Suprapubic skin (tissue), 4 donors: ENCODE measurements at regions not wholly inside any gene's neighbourhood (a gene's known extent, or its start where the extent isn't known, plus 50 kb on each side); places are given as distances from the start of the nearest gene placed in this dataset.

Experiments used
- EP300 ChIP-seq: sonication (generic); formaldehyde crosslinking; IDR thresholded peaks from one replicate; pipeline ENCODE4 v1.6.1; 2017; ENCODE audit warnings: antibody characterized with exemption
- POLR2A ChIP-seq, 2 donors: fragments of 450-650 bp; IDR thresholded peaks; one replicate each; pipeline ENCODE4 v1.6.1; 2017; ENCODE audit warnings: antibody characterized with exemption in 2 of 2, mild to moderate bottlenecking in 2 of 2, moderate library complexity in 2 of 2
- POLR2AphosphoS5 ChIP-seq, 3 donors: sonication (generic); formaldehyde crosslinking; IDR thresholded peaks; one replicate each; pipeline ENCODE4 v1.6.1; 2017; ENCODE audit warnings: antibody characterized with exemption in 3 of 3
- TF ChIP-seq, protein P1 (sequence below), 2 donors: fragments of 200-600 bp in 1 of 2; fragments of 450-650 bp in 1 of 2; sonication (generic) in 1 of 2; IDR thresholded peaks; one replicate each; pipeline ENCODE4 v1.5.1; 2016 to 2019; ENCODE audit warnings: antibody characterized with exemption in 2 of 2, mild to moderate bottlenecking in 1 of 2, moderate library complexity in 1 of 2

GRCh38 chr18:67608615-67609273 is 92.2 kb upstream of the DSEL start:
- TF ChIP-seq, protein P1, sequence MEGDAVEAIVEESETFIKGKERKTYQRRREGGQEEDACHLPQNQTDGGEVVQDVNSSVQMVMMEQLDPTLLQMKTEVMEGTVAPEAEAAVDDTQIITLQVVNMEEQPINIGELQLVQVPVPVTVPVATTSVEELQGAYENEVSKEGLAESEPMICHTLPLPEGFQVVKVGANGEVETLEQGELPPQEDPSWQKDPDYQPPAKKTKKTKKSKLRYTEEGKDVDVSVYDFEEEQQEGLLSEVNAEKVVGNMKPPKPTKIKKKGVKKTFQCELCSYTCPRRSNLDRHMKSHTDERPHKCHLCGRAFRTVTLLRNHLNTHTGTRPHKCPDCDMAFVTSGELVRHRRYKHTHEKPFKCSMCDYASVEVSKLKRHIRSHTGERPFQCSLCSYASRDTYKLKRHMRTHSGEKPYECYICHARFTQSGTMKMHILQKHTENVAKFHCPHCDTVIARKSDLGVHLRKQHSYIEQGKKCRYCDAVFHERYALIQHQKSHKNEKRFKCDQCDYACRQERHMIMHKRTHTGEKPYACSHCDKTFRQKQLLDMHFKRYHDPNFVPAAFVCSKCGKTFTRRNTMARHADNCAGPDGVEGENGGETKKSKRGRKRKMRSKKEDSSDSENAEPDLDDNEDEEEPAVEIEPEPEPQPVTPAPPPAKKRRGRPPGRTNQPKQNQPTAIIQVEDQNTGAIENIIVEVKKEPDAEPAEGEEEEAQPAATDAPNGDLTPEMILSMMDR (IDR thresholded peaks at IDR 0.05), result no peak
- TF ChIP-seq POLR2AphosphoS5 (IDR thresholded peaks at IDR 0.05) (no peak), EP300 (no peak), POLR2A (IDR thresholded peaks at IDR 0.05) (no peak)
